ENCODE measurements at regions not wholly inside any gene's neighbourhood (a gene's known extent, or its start where the extent isn't known, plus 50 kb on each side); places are given as distances from the start of the nearest gene placed in this dataset.

DNA sequence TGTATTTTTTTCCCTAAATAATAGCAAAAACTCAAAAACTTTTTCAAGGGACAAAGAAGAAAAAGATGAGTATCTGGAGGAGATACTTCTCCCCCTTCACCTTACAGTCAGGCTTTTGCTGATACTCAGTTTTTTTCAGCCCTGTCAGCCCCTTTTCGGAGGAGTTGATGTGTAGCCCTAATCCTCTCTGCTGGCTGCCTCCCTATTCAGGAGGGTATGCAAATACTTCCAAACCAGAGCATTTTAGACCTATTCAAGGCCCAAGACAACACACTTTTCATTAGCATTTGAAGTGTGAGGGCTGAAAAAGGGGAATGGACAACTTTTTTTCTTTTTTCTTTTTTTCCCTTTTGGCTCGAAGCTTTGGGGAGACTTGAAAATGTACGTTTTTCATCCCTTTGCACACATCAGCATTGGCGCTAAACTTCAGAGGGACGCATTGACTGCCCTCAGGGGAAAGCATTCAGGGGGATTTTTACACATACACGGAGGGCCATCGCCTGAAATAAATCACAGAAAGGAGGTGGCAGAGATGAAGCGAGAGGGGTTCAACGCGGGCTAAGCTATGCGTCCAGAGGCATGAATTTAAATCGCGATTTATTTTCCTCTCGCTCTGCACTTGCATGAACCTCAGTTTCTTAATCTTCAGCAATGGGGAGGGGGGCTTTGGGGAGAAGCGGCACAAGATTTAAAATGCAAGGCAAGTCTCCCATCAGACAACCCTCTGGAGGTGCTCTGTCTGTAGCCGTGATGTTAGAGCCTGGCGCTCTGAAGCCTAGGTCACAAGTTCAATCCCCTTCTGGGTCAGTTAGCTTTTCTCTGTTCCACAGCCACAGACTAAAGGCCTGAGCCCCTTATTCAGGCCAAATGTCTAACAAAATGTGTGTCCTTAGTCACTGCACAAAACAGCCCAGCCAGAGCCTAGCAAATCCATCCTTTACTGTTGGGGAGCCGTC, 86.3 kb downstream of the ASCL1 start:
- FAIRE-seq (peak; percentile 52), DNase-seq (ENCODE audit: low read depth in 1 of 2, low spot score in 2 of 2) (no peak)
- no peaks in the 10 kb centered on the region for H3K36me3 ChIP-seq (ENCODE audit: control insufficient read depth in 2 of 4, insufficient read depth in 4 of 4, low read length in 3 of 4)
- H2BK20ac ChIP-seq (ENCODE audit: low read length), result peak overlapping the region; percentile 89; the same call in 1 of the 2 replicates
- H3K79me1 ChIP-seq (ENCODE audit: low read depth, low read length), result no peaks in the 10 kb centered on the region
- H4K20me1 ChIP-seq (replicated peaks in 1 of 2; ENCODE audit: control insufficient read depth in 1 of 2, insufficient read depth in 2 of 2, low read length in 2 of 2), result no peaks in the 10 kb centered on the region
- H2BK5ac ChIP-seq (ENCODE audit: low read depth, low read length), result 0 out of 2 replicates have a peak overlapping the region, but pooled peaks have one; percentile 1
- peak overlapping the region; percentile 75 for H3K18ac ChIP-seq (ENCODE audit: extremely low read depth, low read length)
- H2AFZ ChIP-seq (ENCODE audit: low read length), result peak overlapping the region; percentile 75; the same call in 1 of the 2 replicates
- H3K23me2 ChIP-seq (ENCODE audit: low read depth, low read length), result no peaks in the 10 kb centered on the region
- ChIA-PET POLR2A (ENCODE audit: partially characterized antibody) (no interaction called here), CTCF (ENCODE audit: partially characterized antibody) (interaction anchor here (0.5 to 1.7 kb wide), 5 partner anchors 52 to 965 kb away, joined by 3 read pairs; no protein-coding TSS in a partner anchor)
- H3K4me2 ChIP-seq (ENCODE audit: insufficient read depth in 1 of 2, low read depth in 2 of 2, low read length in 2 of 2), result peak overlapping the region; percentile 54 to 78
- no peak overlapping the region for H3K56ac ChIP-seq (replicated peaks; ENCODE audit: insufficient read length, low read depth, low read length)
- no peak overlapping the region for H3K14ac ChIP-seq (ENCODE audit: insufficient read length)
- peak overlapping the region; percentile 12; the same call in 1 of the 2 replicates for H2BK15ac ChIP-seq (ENCODE audit: low read length)
- peak overlapping the region; percentile 29; the same call in 1 of the 2 replicates for H2BK12ac ChIP-seq (ENCODE audit: low read depth, low read length)
- H3K4ac ChIP-seq (replicated peaks; ENCODE audit: insufficient read length, low read depth, low read length), result no peak overlapping the region
- no peak overlapping the region for H4K8ac ChIP-seq (ENCODE audit: extremely low read depth, insufficient read depth, low read length)
- no peak overlapping the region for H4K5ac ChIP-seq (ENCODE audit: insufficient read length, low read depth, low read length)
- no peak overlapping the region for H3K27ac ChIP-seq (ENCODE audit: low read depth, low read length)
- H2BK120ac ChIP-seq (replicated peaks; ENCODE audit: low read depth, low read length), result no peak overlapping the region
- peaks cover 0 to 1% (median 0%) of the 10 kb centered on the region in 4 experiments; a peak in 1 of 7 replicates for H3K27me3 ChIP-seq (replicated peaks in 1 of 4; ENCODE audit: control insufficient read depth in 3 of 4, extremely low read depth in 1 of 4, insufficient read depth in 3 of 4, low read length in 3 of 4)
- no peak overlapping the region for H3K23ac ChIP-seq (ENCODE audit: insufficient read length)
- H2AK5ac ChIP-seq (ENCODE audit: low read depth, low read length), result no peak overlapping the region
- no peaks in the 10 kb centered on the region for H3K9me3 ChIP-seq (ENCODE audit: insufficient read depth in 2 of 2, low read depth in 1 of 2, low read length in 1 of 2)
- peaks cover 2 to 12% (median 6%) of the 10 kb centered on the region in 4 experiments; a peak in 6 of 7 replicates for H3K4me1 ChIP-seq (replicated peaks in 1 of 4; ENCODE audit: control insufficient read depth in 3 of 4, insufficient read depth in 4 of 4, low read length in 3 of 4)
- WGBS, 2 experiments (ENCODE audit: extremely low coverage in 1 of 2, insufficient coverage in 1 of 2, insufficient read length in 1 of 2, insufficient replicate concordance in 2 of 2, low coverage in 1 of 2, low lambda C conversion rate in 2 of 2, missing lambda C conversion rate in 1 of 2), result 34% methylated on average over 18 of the region's 18 CpGs; no CpG with 5 or more reads in 1 of the 2 experiments
- H3K9ac ChIP-seq (replicated peaks in 1 of 4; ENCODE audit: extremely low read depth in 1 of 4, low read depth in 3 of 4, low read length in 3 of 4), result 0 out of 7 replicates have a peak overlapping the region, but pooled peaks of 1 of the 4 experiments have one; percentile 6
- no peaks in the 10 kb centered on the region for H3K79me2 ChIP-seq (ENCODE audit: control insufficient read depth in 1 of 2, insufficient read depth in 2 of 2, low read length in 2 of 2)
- no peak overlapping the region for H4K91ac ChIP-seq (replicated peaks; ENCODE audit: insufficient read length, low read length)
- peak overlapping the region; percentile 4 to 46 (median 26); a peak in 6 of 8 replicates for H3K4me3 ChIP-seq (ENCODE audit: extremely low read depth in 1 of 4, insufficient read depth in 2 of 4, low read depth in 3 of 4, low read length in 4 of 4)
- TF ChIP-seq EP300 (IDR thresholded peaks at IDR 0.05; ENCODE audit: borderline replicate concordance in 1 of 2, low read depth in 2 of 2, low read length in 2 of 2) (no peak), CTCF (IDR thresholded peaks at IDR 0.05; ENCODE audit: control extremely low read depth in 1 of 3, insufficient read depth in 1 of 3, low read depth in 1 of 3, low read length in 3 of 3) (no peak), PHF8 (conservative IDR thresholded peaks at IDR 0.05; ENCODE audit: low read depth, low read length) (no peak), POLR2AphosphoS5 (IDR thresholded peaks at IDR 0.05; ENCODE audit: low read depth, low read length) (no peak), SRF (IDR thresholded peaks at IDR 0.05; ENCODE audit: low read depth, low read length) (no peak), RFX5 (IDR thresholded peaks at IDR 0.05; ENCODE audit: borderline replicate concordance, low read depth, low read length) (no peak)
- TF ChIP-seq, protein P1, sequence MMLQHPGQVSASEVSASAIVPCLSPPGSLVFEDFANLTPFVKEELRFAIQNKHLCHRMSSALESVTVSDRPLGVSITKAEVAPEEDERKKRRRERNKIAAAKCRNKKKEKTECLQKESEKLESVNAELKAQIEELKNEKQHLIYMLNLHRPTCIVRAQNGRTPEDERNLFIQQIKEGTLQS (IDR thresholded peaks at IDR 0.05; ENCODE audit: insufficient read depth, low read depth, low read length), result no peak
